Lower lobe of right lung (tissue), 2 donors: ENCODE measurements at regions not wholly inside any gene's neighbourhood (a gene's known extent, or its start where the extent isn't known, plus 50 kb on each side); places are given as distances from the start of the nearest gene placed in this dataset.
A peak's percentile ranks its signal among the peaks of the same experiment; 100 is the strongest.
"Not testable (repeated sequence)": the region's sequence is repeated elsewhere in the genome, so short reads cannot be mapped to it uniquely, and the experiment has no call there.

Source experiments
- ATAC-seq, 2 donors: fragments of 200-7000 bp; cut with Tn5 transposase; one replicate each; pipeline ENCODE4 v1.9.1; 2020 to 2022; ENCODE audit warnings: mild to moderate bottlenecking in 2 of 2, moderate library complexity in 2 of 2
- DNase-seq: peaks from one replicate; pipeline ENCODE4 v3.0.0-alpha.2; 2020
- H3K27ac ChIP-seq: fragments of 200-600 bp; one replicate; pipeline ENCODE4 v1.8.0; 2022
- H3K27me3 ChIP-seq: fragments of 200-600 bp; one replicate; pipeline ENCODE4 v1.8.0; 2022; ENCODE audit warnings: low read depth
- H3K36me3 ChIP-seq: fragments of 200-600 bp; one replicate; pipeline ENCODE4 v1.8.0; 2022; ENCODE audit warnings: mild to moderate bottlenecking
- H3K4me1 ChIP-seq: fragments of 200-600 bp; one replicate; pipeline ENCODE4 v1.8.0; 2022
- H3K4me3 ChIP-seq: fragments of 200-600 bp; one replicate; pipeline ENCODE4 v1.8.0; 2022; ENCODE audit warnings: mild to moderate bottlenecking
- H3K9me3 ChIP-seq: fragments of 200-600 bp; one replicate; pipeline ENCODE4 v1.8.0; 2022
- CTCF ChIP-seq: fragments of 200-600 bp; IDR thresholded peaks from one replicate; pipeline ENCODE4 v1.8.0; 2022; ENCODE audit warnings: antibody characterized with exemption, mild to moderate bottlenecking
- intact Hi-C: fragments of 100-400 bp; cut with DNase I; formaldehyde crosslinking; loops from one replicate; pipeline ENCODE4 v1.11.0; 2022
- donor health status: DM: no; HTN: yes; CAD: no; lungs with severe emphysema.

GRCh38 chrY:19567943-19568342, 176.6 kb downstream of the KDM5D start:
- Histone ChIP-seq H3K4me3 (peak overlapping the region; percentile 74), H3K27ac (peak overlapping the region; percentile 84), H3K9me3 (no peaks in the 10 kb centered on the region), H3K27me3 (no peaks in the 10 kb centered on the region), H3K4me1 (no peaks in the 10 kb centered on the region), H3K36me3 (no peaks in the 10 kb centered on the region)
- ATAC-seq: no peak
- DNase-seq: no peak
- TF ChIP-seq CTCF: no peak
- intact Hi-C loops: no loop called here

- Histone ChIP-seq H3K27me3 (no peaks in the 10 kb centered on the region), H3K27ac (peak overlapping the region; percentile 84), H3K9me3 (no peaks in the 10 kb centered on the region), H3K36me3 (no peaks in the 10 kb centered on the region), H3K4me1 (no peaks in the 10 kb centered on the region), H3K4me3 (peak overlapping the region; percentile 74)
- DNase-seq (peak; percentile 91), ATAC-seq (peak in 1 of 2 donors; percentile 98)
- intact Hi-C loops: no loop called here
- TF ChIP-seq CTCF: no peak
Measured at GRCh38 chrY:19567051-19567921, 177.2 kb downstream of the KDM5D start.

GRCh38 chrY:19559161-19559560, 185.4 kb downstream of the KDM5D start:
- no peaks in the 10 kb centered on the region for H3K4me1 ChIP-seq
- no peak overlapping the region for H3K27ac ChIP-seq
- intact Hi-C loops: no loop called here
- no peaks in the 10 kb centered on the region for H3K9me3 ChIP-seq
- H3K4me3 ChIP-seq: no peak overlapping the region
- TF ChIP-seq CTCF: no peak
- H3K27me3 ChIP-seq: no peaks in the 10 kb centered on the region
- no peak for ATAC-seq
- H3K36me3 ChIP-seq: no peaks in the 10 kb centered on the region
- DNase-seq: no peak

GRCh38 chrY:19549671-19550466, 194.7 kb downstream of the KDM5D start:
- DNase-seq: no peak
- Histone ChIP-seq H3K27ac (no peak overlapping the region), H3K27me3 (no peaks in the 10 kb centered on the region), H3K4me1 (no peaks in the 10 kb centered on the region), H3K4me3 (no peak overlapping the region), H3K9me3 (no peaks in the 10 kb centered on the region), H3K36me3 (no peaks in the 10 kb centered on the region)
- no peak for TF ChIP-seq CTCF
- intact Hi-C loops: no loop called here
- ATAC-seq: no peak

GRCh38 chrY:19541475-19542306, 202.8 kb downstream of the KDM5D start:
- no peak overlapping the region for H3K4me3 ChIP-seq
- DNase-seq (no peak), ATAC-seq (no peak)
- no peaks in the 10 kb centered on the region for H3K27me3 ChIP-seq
- H3K9me3 ChIP-seq: no peaks in the 10 kb centered on the region
- H3K4me1 ChIP-seq: no peaks in the 10 kb centered on the region
- no peak overlapping the region for H3K27ac ChIP-seq
- H3K36me3 ChIP-seq: no peaks in the 10 kb centered on the region
- intact Hi-C loops: no loop called here
- TF ChIP-seq CTCF: no peak

GRCh38 chrY:19535697-19536096, 208.8 kb downstream of the KDM5D start:
- ATAC-seq, H3K36me3 ChIP-seq, H3K4me3 ChIP-seq, DNase-seq, H3K9me3 ChIP-seq, intact Hi-C loops, H3K27me3 ChIP-seq, H3K27ac ChIP-seq, H3K4me1 ChIP-seq: not testable (repeated sequence)
